Stimulated activated naive CD4-positive, alpha-beta T cell (primary cell): ENCODE measurements at regions not wholly inside any gene's neighbourhood (a gene's known extent, or its start where the extent isn't known, plus 50 kb on each side); places are given as distances from the start of the nearest gene placed in this dataset.
"Not testable (repeated sequence)": the region's sequence is repeated elsewhere in the genome, so short reads cannot be mapped to it uniquely, and the experiment has no call there.

ENCODE experiments used
- DNase-seq, 6 experiments: peaks; one replicate each; lab custom pipeline; 2025; lab: John Stamatoyannopoulos, UW

DNA sequence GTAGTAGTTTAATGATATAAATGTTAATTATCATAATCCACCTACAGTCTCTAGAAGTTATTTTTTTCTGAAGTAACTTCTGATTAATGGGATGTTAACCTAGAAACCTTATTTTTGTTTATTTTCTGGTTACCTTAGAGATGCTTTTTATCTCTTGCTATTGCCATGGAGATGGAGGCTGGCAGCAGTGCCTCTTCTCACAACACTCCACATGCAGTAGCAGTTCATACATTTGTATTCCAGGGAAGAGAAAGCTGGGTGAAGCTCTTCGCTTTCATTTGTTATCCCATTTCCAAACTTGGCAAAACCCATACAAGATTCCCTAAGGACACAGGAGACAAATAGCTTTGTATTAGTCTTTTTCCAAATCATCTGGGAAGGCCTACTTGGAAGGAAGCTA, 1794.1 kb upstream of the LRRTM1 start:
- no peak for DNase-seq

GRCh38 chr2:82089518-82089917, 1785.0 kb upstream of the LRRTM1 start:
- no peak for DNase-seq

- DNase-seq: no peak
Measured at GRCh38 chr2:82084679-82085392, 1780.3 kb upstream of the LRRTM1 start.

GRCh38 chr2:82075875-82076274, 1771.3 kb upstream of the LRRTM1 start:
- DNase-seq: no peak

DNA sequence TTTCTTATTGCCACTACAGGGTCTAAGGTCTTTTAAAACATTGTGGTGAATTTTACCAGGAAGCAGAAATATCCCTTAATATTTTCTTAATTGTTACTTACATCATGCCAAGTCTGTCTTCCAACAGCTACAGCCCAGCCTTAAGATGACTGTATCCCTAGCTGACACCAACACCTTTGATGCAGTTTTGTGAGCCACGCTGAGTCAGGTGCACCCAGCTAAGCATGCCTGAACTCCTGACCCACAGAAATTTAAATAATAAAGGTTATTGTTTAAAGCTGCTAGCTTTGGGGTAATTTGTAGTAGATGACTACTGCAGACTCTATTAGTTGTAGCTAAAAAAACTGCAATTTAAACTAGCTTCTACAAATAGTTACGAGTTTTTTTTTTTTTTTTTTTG, 1757.9 kb upstream of the LRRTM1 start:
- no peak for DNase-seq

- DNase-seq: no peak
Measured at GRCh38 chr2:82055846-82056245, 1751.3 kb upstream of the LRRTM1 start.

DNA sequence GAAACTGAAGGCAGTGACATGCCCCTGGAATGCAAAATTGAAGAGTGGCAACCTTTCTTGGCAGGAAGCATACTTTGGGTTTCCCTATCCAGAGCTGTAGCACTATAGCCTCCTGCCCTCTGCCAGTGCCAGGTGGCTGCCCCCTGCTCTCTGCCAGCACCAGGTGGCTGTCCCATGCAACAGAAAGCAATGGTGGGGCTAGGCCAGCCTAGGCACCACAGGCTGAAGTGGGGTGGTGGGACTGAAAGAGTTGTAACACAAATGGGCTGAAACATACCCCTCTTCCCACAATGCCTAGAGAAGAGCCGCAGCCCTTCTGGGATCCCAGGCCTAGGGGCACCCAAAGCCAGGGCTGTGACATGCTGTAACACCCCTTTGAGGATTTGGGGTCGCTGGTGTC, 1739.3 kb upstream of the LRRTM1 start:
- no peak for DNase-seq

DNA sequence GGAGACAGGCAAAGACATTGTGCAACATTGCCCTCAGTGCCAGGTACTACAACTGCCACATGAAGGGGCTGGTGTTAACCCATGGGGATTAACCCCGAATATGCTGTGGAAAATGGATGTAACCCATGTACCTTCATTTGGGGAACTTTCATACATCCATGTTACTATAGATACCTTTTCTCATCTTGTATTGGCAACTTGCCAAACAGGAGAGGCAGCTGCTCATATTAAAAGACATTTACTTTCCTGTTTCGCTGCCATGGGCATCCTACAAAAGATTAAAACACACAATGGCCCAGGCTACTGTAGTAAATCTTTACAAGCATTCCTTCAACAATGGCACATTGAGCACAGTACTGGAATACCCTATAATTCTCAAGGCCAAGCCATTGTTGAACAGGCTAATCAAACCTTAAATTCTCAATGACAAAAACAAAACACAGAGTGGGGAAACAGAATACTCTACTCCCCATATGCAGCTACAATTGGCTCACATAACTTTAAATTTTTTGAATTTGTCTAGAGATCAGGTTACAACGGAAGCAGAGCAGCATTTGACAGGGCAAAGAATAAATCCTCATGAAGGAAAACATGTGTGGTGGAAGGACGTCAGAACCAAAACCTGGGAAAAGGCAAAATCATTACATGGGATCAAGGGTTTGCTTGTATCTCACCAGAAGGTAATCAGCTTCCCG, 1723.5 kb upstream of the LRRTM1 start:
- DNase-seq: no peak

- DNase-seq: no peak
Measured at GRCh38 chr2:82023710-82024109, 1719.2 kb upstream of the LRRTM1 start.

GRCh38 chr2:82013641-82014040, 1709.1 kb upstream of the LRRTM1 start:
- no peak for DNase-seq

DNA sequence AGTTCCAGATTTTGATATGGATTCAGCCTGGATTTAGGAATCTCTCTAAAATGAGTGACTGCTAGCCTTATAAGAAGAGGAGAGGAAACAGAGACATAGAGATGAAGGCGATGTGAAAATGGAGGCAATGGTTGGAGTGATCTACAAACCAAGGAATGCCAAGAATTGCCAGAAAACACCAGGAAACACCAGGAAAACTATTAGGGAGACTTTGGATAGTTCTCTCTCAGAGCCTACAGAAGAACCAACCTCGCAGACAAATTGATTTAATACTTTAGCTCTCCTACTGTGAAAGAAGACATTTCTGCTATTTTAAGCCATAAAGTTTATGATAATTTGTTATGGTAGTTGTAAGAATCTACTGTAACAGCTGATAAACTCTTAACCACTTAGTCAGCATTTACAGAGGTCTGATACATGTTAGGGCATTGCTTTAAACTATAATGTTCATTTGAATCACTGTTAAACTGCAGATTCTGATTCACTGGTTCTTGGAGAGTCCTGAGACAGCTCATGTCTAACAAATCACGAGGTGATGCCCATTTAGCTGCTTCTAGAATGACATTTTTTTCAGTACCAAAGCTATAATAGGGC, 1702.6 kb upstream of the LRRTM1 start:
- DNase-seq: no peak

DNA sequence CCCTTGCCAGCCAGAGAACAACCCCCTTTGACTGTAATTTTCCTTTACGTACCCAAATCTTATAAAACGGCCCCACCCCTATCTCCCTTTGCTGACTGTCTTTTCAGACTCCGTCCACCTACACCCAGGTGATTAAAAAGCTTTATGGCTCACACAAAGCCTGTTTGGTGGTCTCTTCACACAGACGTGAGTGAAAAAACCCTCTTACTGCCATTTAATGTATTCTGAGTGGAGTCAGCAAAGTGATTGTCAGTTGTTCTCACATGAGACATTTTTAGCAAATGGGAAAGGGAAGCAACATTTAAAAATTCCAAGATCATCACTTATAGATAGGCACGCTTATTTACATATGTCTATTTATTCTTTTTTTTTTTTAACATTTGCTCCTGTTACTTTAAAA, 1701.3 kb upstream of the LRRTM1 start:
- not testable (repeated sequence) for DNase-seq

GRCh38 chr2:82001614-82002013, 1697.1 kb upstream of the LRRTM1 start:
- DNase-seq: no peak

DNA sequence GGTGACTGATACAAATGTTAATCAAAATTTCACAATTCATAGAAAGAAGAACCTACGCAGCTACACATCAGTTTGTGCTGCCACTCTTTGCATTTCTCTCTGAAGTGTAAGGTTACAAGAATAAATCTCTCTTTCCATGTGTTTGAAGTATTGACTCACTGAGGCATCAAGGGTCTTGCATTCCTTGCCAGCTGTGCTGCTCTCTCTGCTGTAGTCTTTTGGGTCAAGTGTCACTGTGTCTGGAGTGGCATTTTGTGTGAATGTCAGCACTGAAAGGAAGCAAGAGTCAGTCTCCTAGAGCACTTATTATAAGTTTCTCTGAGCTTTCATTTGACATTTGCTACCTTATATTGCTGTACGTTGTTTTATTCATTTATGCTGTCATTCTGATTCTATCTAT, 1696.1 kb upstream of the LRRTM1 start:
- DNase-seq: no peak

- DNase-seq: no peak
Measured at GRCh38 chr2:81996332-81996731, 1691.8 kb upstream of the LRRTM1 start.

DNA sequence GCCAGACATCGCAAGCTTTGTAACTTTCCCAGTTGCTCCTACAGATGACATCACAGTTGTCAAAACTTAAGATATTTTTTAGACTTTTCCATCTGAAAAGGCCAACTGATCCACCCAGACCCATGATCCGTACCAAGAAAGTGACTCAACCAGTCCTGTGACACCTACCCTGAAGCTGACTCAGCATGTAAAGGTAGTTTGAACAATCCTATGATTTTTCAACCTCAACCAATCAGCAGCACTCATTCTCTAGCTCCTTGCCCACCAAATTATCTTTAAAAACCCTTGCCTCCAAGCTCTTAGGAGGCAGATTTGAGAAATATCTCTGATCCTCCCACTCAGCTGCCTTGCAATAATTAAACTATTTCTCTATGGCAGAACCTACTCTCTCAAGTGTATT, 1686.7 kb upstream of the LRRTM1 start:
- no peak for DNase-seq

DNA sequence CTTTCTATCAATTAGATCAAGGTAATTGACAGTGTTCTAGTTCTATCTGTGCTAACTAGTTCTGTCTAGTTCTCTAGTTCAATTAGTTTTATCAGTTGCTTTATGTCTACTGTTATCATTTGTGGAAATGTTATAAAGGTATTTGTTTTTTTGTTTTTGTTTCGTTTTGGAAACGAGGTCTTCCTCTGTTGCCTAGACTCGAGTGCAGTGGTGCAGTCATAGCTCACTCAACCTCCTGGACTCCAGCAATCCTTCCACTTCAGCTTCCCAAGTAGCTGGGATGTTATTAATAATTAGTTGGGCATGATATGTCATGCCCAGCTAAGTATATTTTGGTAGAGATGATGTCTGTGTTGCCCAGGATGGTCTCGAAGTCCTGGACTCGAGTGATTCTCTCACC, 1682.8 kb upstream of the LRRTM1 start:
- no peak for DNase-seq

DNA sequence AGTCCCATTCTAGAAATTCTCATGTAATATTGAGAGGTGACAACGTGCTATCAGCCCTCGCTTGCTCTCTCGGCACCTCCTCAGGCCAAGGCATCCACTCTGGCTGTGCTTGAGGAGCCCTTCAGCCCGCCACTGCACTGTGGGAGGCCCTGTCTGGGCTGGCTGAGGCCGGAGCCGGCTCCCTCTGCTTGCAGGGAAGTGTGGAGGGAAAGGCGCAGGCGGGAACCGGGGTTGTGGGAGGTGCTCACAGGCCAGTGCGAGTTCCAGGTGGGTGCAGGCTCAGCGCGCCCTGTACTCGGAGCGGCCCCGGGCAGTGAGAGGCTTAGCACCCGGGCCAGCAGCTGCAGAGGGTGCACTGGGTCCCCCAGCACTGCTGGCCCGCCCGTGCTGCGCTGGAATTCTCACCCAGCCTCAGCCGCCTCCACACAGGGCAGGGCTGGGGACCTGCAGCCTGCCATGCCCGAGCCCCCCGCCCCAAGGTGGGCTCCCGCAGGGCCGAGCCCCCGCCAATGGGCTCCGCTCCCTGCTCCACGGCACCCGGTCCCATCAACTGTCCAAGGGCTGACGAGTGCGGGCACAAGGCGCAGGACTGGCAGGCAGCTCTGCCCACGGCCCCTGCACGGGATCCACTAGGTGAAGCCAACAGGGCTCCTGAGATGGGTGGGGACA, 1680.6 kb upstream of the LRRTM1 start:
- no peak for DNase-seq

DNA sequence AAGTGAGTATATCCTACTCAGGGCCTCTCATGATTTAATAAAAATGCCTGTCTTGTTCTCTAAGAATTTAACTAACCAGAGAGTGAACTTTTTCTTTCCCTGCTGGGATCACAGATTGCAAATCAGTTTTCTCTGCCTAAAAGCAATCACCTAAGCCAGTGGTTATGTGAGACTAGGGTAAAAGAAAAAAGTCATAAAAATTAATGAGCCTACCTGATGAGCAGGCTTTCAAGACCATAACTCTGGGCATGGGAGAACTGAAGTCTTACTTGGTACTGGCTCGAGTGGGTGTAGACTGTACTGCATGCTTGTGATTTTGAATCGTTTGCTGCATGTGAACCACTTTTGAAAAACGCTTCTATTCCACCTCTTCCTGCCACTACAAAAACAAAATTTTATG, 1677.0 kb upstream of the LRRTM1 start:
- DNase-seq: no peak

DNA sequence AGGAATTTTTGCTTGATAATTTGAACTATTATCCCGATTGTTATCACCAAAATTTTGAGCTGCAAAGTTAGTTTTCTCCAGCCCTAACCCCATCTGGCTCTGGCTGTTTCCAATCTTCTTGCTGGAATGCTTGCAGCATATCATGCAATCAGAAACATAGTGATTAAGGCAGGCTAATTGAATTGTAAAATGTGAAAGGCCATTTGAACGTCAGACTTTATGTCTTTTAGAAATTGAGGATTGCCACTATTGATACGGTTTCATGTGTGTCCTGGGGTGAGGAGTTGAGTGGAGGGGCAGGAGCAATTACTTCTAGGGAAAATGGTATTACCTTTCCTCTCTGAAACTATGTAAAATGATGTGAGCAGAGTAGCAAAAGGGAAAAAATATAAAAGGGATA, 1674.5 kb upstream of the LRRTM1 start:
- DNase-seq: no peak

GRCh38 chr2:81976998-81977397, 1672.4 kb upstream of the LRRTM1 start:
- no peak for DNase-seq

- DNase-seq: no peak
Measured at GRCh38 chr2:81974216-81974615, 1669.7 kb upstream of the LRRTM1 start.

- DNase-seq: no peak
Measured at GRCh38 chr2:81942876-81943275, 1638.3 kb upstream of the LRRTM1 start.
